Mucosa of descending colon (tissue), 3 donors: ENCODE measurements at regions not wholly inside any gene's neighbourhood (a gene's known extent, or its start where the extent isn't known, plus 50 kb on each side); places are given as distances from the start of the nearest gene placed in this dataset.

Experiments
- ATAC-seq: fragments of 200-7000 bp; cut with Tn5 transposase; one replicate; pipeline ENCODE4 v1.9.1; 2020; ENCODE audit warnings: mild to moderate bottlenecking, moderate library complexity
- DNase-seq, 3 donors: peaks; one replicate each; pipeline ENCODE4 v3.0.0-alpha.2; 2020
- H3K36me3 ChIP-seq: fragments of 200-600 bp; one replicate; pipeline ENCODE4 v1.8.0; 2021; ENCODE audit warnings: low read depth, mild to moderate bottlenecking
- H3K4me1 ChIP-seq: fragments of 200-600 bp; one replicate; pipeline ENCODE4 v1.8.0; 2021; ENCODE audit warnings: low read depth, mild to moderate bottlenecking
- H3K4me3 ChIP-seq: fragments of 200-600 bp; one replicate; pipeline ENCODE4 v1.8.0; 2021; ENCODE audit warnings: mild to moderate bottlenecking
- H3K9me3 ChIP-seq: fragments of 200-600 bp; one replicate; pipeline ENCODE4 v1.8.0; 2021; ENCODE audit warnings: mild to moderate bottlenecking
- CTCF ChIP-seq: fragments of 200-600 bp; IDR thresholded peaks from one replicate; pipeline ENCODE4 v1.8.0; 2022; ENCODE audit warnings: antibody characterized with exemption, mild to moderate bottlenecking
- intact Hi-C, 2 donors: fragments of 100-400 bp; cut with DNase I in 1 of 2; cut with micrococcal nuclease in 1 of 2; formaldehyde crosslinking; loops; one replicate each; pipeline versions ENCODE4 v1.11.0 to v1.11.1; 2022; cut with DNase I, micrococcal nuclease
- donor health status: DM: no; HTN: no; CAD: no; lungs with moderate emphysema.
- donor health status: DM: no; HTN: no; CAD: no.
- donor health status: DM: no; HTN: yes; CAD: no.

DNA sequence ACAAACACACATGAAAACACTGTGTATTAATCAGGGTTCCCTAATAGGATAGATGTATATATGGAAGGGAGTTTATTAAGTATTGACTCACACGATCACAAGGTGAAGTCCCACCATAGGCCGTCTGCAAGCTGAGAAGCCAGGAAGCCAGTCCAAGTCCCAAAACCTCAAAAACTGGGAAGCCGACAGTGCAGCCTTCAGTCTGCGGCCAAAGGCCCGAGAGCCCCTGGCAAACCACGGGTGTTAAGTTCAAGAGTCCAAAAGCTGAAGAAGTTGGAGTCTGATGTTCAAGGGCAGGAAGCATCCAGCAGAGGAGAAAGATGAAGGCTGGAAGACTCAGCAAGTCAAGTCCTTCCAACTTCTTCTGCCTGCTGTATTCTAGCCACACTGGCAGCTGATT lies 1085.0 kb upstream of the TMEM132C start:
- no peak for TF ChIP-seq CTCF

DNA sequence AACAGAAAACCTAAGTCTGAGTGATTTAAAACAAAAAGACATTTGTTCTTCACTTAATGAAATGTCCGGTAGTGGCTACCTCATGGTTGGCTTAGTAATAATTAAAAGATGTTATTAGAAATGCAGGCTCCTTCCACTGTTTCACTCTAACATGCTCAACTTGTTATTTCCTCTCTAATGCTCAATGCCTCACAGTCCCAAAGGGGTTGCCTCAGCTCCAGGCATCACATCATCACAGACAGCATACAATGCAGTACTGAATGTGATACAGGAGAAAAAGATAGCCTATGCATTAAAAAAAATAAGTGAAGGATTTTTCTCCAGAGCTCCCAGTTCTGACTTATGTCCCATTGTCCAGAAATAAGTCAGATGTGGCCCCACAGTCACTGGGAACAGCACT lies 1077.0 kb upstream of the TMEM132C start:
- no peaks in the 10 kb centered on the region for H3K4me1 ChIP-seq
- DNase-seq (no peak), ATAC-seq (no peak)
- H3K4me3 ChIP-seq: no peak overlapping the region
- H3K9me3 ChIP-seq: no peaks in the 10 kb centered on the region
- intact Hi-C loops: no loop called here
- H3K36me3 ChIP-seq: no peaks in the 10 kb centered on the region
- no peak for TF ChIP-seq CTCF

More for the DNA sequence above, 1085.0 kb upstream of the TMEM132C start:
- intact Hi-C loops: no loop called here
- ATAC-seq: no peak
- no peak overlapping the region for H3K4me3 ChIP-seq
- no peaks in the 10 kb centered on the region for H3K36me3 ChIP-seq
- H3K9me3 ChIP-seq: peaks cover 9% of the 10 kb centered on the region
- DNase-seq: no peak
- no peaks in the 10 kb centered on the region for H3K4me1 ChIP-seq

DNA sequence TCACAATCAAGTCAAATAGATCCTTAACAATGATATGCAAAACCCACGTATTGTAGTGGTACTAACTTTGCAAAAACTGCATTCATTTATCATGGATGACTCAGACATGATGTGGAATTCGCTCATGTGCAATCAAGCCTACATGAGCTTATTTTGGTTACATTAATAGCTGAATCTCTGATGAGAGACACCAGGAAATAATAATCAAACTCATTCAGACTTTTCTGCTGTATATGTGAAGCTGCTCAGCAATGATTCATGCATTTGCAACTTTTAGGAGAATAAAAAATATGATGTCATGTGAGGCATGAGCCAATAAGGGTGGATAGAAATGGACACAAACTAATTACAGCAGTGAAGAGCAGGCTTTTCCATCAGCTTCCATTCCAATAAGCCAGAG lies 1075.8 kb upstream of the TMEM132C start:
- Histone ChIP-seq H3K4me1 (no peaks in the 10 kb centered on the region), H3K4me3 (no peak overlapping the region), H3K36me3 (no peaks in the 10 kb centered on the region), H3K9me3 (no peaks in the 10 kb centered on the region)
- intact Hi-C loops: no loop called here
- DNase-seq (no peak), ATAC-seq (no peak)
- no peak for TF ChIP-seq CTCF

DNA sequence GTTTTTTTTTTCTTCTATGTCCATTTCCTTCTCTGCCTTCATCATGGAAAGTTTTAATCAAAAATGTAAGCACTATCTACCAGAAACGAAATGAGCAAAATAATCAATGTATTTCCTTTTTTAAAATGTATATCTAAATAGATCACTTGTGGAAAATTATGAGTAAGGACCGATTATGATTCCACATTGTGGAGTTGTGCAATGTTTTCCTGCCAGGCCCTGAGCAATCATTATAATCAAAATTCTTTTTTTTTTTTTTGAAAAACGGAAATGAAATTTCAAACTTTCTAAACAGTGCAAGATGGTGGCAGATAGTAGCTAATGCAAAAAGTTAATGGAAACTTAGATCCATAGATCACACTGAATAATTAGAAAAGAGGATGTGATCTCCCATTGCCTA lies 1074.6 kb upstream of the TMEM132C start:
- intact Hi-C loops: no loop called here
- Histone ChIP-seq H3K4me3 (no peak overlapping the region), H3K4me1 (no peaks in the 10 kb centered on the region), H3K9me3 (no peaks in the 10 kb centered on the region), H3K36me3 (no peaks in the 10 kb centered on the region)
- DNase-seq (no peak), ATAC-seq (no peak)
- TF ChIP-seq CTCF: no peak

DNA sequence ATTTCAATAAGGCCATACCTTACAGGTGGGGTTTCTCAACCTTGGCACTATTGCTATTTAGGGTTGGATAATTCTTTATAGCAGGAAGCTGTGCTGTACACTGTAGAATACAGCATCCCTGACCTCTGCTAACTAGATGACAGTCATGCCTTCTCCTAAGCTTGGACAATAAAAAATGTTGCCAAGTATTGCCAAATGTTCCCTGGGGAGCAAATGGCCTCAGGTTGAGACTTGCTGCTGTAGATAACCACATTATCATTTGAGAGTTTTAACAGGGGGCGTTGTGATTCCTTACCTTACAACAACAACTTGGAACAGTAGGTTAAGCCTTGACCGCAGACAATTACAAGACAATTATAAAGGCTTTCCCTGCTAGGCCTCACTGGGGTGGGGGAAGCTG lies 1073.6 kb upstream of the TMEM132C start:
- TF ChIP-seq CTCF: no peak
- intact Hi-C loops: no loop called here
- Histone ChIP-seq H3K4me1 (no peaks in the 10 kb centered on the region), H3K36me3 (no peaks in the 10 kb centered on the region), H3K9me3 (no peaks in the 10 kb centered on the region), H3K4me3 (no peak overlapping the region)
- no peak for ATAC-seq
- no peak for DNase-seq

- Histone ChIP-seq H3K4me3 (no peak overlapping the region), H3K4me1 (no peaks in the 10 kb centered on the region), H3K9me3 (no peaks in the 10 kb centered on the region), H3K36me3 (no peaks in the 10 kb centered on the region)
- intact Hi-C loops: no loop called here
- ATAC-seq (no peak), DNase-seq (no peak)
- TF ChIP-seq CTCF: no peak
These were observed 1072.8 kb upstream of the TMEM132C start for GRCh38 chr12:127194176-127194575.
